K562 (cell line): ENCODE measurements at regions not wholly inside any gene's neighbourhood (a gene's known extent, or its start where the extent isn't known, plus 50 kb on each side); places are given as distances from the start of the nearest gene placed in this dataset.

Experiments
- ATAC-seq: fragments of 200-7000 bp; cut with Tn5 transposase; 3 replicates; pipeline ENCODE4 v1.9.1; 2020; ENCODE audit warnings: moderate library complexity
- BruUV-seq: library from RNA; stranded (reverse); fragments of 400-500 nt; replicated peaks from 2 replicates; lab custom pipeline; 2021; lab: Mats Ljungman, UMichigan
- CTCF ChIA-PET: fragments of 300-600 bp; formaldehyde crosslinking; extraction: SDS; loops from one replicate; lab custom pipeline; 2021; ENCODE audit warnings: low intra/inter-chr PET ratio; lab: Yijun Ruan, JAX
- POLR2A ChIA-PET: fragments of 300-600, 350-650 bp; sonication (Branson Sonifier 250); formaldehyde crosslinking; extraction: SDS; loops from one replicate; lab custom pipeline; 2021; ENCODE audit warnings: antibody characterized with exemption, inconsistent platforms; lab: Yijun Ruan, JAX
- DNase-seq, 4 experiments: peaks; one replicate each; pipeline versions ENCODE4 v3.0.0 to v3.0.0-alpha.2; 2011 to 2018; ENCODE audit warnings: low spot score in 3 of 4, mixed read lengths in 3 of 4; ENCODE audit errors: extremely low read depth in 1 of 4
- FAIRE-seq: peaks from 2 replicates; lab custom pipeline; 2011; peaks lifted over from hg19 to GRCh38; lab: Jason Lieb, UNC
- H2AFZ ChIP-seq: 2 replicates; pipeline ENCODE4 v1.6.0; 2011; ENCODE audit warnings: low read depth, low read length, control low read depth, inconsistent platforms
- H3K27ac ChIP-seq: fragments of 200-600 bp; 3 replicates; pipeline ENCODE4 v1.8.0; 2011; ENCODE audit warnings: low read depth, mild to moderate bottlenecking, control low read depth, inconsistent platforms, low read length, moderate library complexity, mixed read lengths; ENCODE audit errors: extremely low read depth
- H3K27me3 ChIP-seq, 2 experiments: fragments of 300-600 bp in 1 of 2; 2 replicates in 1 of 2; 3 replicates in 1 of 2; pipeline versions ENCODE4 v1.6.0 to v1.8.0; 2011; ENCODE audit warnings: inconsistent platforms in 2 of 2, low read length in 2 of 2, mild to moderate bottlenecking in 1 of 2, mixed read lengths in 1 of 2, moderate library complexity in 1 of 2; ENCODE audit not compliant: control insufficient read depth in 2 of 2, insufficient read depth in 2 of 2
- H3K36me3 ChIP-seq: fragments of 300-600 bp; 3 replicates; pipeline ENCODE4 v1.8.0; 2011; ENCODE audit warnings: mild to moderate bottlenecking, low read length, inconsistent platforms; ENCODE audit not compliant: control insufficient read depth, insufficient read depth
- H3K4me1 ChIP-seq, 2 experiments: fragments of 200-600 bp in 1 of 2; replicated peaks in 1 of 2; 2 replicates in 1 of 2; 3 replicates in 1 of 2; pipeline versions ENCODE4 v1.5.1 to v1.8.0; 2011; ENCODE audit warnings: inconsistent platforms in 2 of 2, low read length in 2 of 2, mild to moderate bottlenecking in 1 of 2, mixed read lengths in 1 of 2, moderate library complexity in 1 of 2; ENCODE audit not compliant: control insufficient read depth in 2 of 2, insufficient read depth in 2 of 2
- H3K4me2 ChIP-seq: 2 replicates; pipeline ENCODE4 v1.6.1; 2011; ENCODE audit warnings: low read length, control low read depth, inconsistent platforms, mixed read lengths; ENCODE audit not compliant: insufficient read depth
- H3K4me3 ChIP-seq: fragments of 200-600 bp; sonication (generic), shearing (Covaris generic); 2 replicates; pipeline ENCODE4 v1.5.1; 2016; ENCODE audit warnings: control low read depth, inconsistent platforms
- H3K79me2 ChIP-seq: fragments of 200-600 bp; 3 replicates; pipeline ENCODE4 v1.8.0; 2011; ENCODE audit warnings: low read length, inconsistent platforms; ENCODE audit not compliant: control insufficient read depth, insufficient read depth
- H3K9ac ChIP-seq, 2 experiments: 2 replicates each; pipeline versions ENCODE4 v1.6.0 to v1.6.1; 2011; ENCODE audit warnings: low read depth in 2 of 2, low read length in 2 of 2, control low read depth in 1 of 2, inconsistent platforms in 1 of 2, mild to moderate bottlenecking in 1 of 2, mixed read lengths in 1 of 2; ENCODE audit not compliant: insufficient read depth in 1 of 2
- H3K9me1 ChIP-seq: one replicate; pipeline ENCODE4 v1.6.0; 2011; ENCODE audit warnings: inconsistent platforms, mild to moderate bottlenecking, low read length, moderate library complexity; ENCODE audit not compliant: control insufficient read depth, insufficient read depth
- H3K9me3 ChIP-seq: replicated peaks from 2 replicates; pipeline ENCODE4 v1.5.1; 2011; ENCODE audit warnings: low read depth, low read length, inconsistent platforms; ENCODE audit not compliant: control insufficient read depth, insufficient read depth
- H4K20me1 ChIP-seq: replicated peaks from 2 replicates; pipeline ENCODE4 v1.6.1; 2011; ENCODE audit warnings: low read length, inconsistent platforms, mixed read lengths; ENCODE audit not compliant: control insufficient read depth, insufficient read depth
- CSDE1 ChIP-seq, 2 experiments: fragments of 450-650 bp; IDR thresholded peaks; 2 replicates each; pipeline ENCODE4 v1.6.1; 2016; ENCODE audit warnings: mild to moderate bottlenecking in 1 of 2
- EGR1 ChIP-seq: fragments of 450-650 bp; conservative IDR thresholded peaks from 2 replicates; pipeline ENCODE4 v1.6.1; 2017; ENCODE audit warnings: mild to moderate bottlenecking
- HIVEP1 ChIP-seq: fragments of 250-450 bp; sonication (Bioruptor Pico); IDR thresholded peaks from 2 replicates; pipeline ENCODE4 v1.4.0; 2020; ENCODE audit warnings: mild to moderate bottlenecking
- MAFF ChIP-seq: IDR thresholded peaks from 2 replicates; pipeline ENCODE4 v1.6.1; 2012; ENCODE audit warnings: low read length, improper control_type of control experiment
- MBD2 ChIP-seq: sonication (generic); IDR thresholded peaks from 2 replicates; pipeline ENCODE4 v1.6.1; 2016; ENCODE audit warnings: low read depth, borderline replicate concordance
- RBM15 ChIP-seq: fragments of 200-400 bp; formaldehyde crosslinking; IDR thresholded peaks from 2 replicates; pipeline ENCODE4 v1.6.1; 2018; ENCODE audit warnings: mild to moderate bottlenecking, low read length, moderate library complexity; ENCODE audit not compliant: insufficient read depth
- RBM39 ChIP-seq: fragments of 200-400 bp; formaldehyde crosslinking; optimal IDR thresholded peaks from 2 replicates; pipeline ENCODE3; 2018; ENCODE audit warnings: low read depth, low read length
- SMARCB1 ChIP-seq: IDR thresholded peaks from 2 replicates; pipeline ENCODE4 v1.6.1; 2011; ENCODE audit warnings: improper control_type of control experiment, low read depth; ENCODE audit not compliant: insufficient read length
- ZNF133 ChIP-seq: fragments of 250-450 bp; sonication (Bioruptor Pico); IDR thresholded peaks from 2 replicates; pipeline ENCODE4 v1.4.0; 2020; ENCODE audit warnings: mild to moderate bottlenecking
- ZNF165 ChIP-seq: fragments of 250-450 bp; sonication (Bioruptor Pico); IDR thresholded peaks from 2 replicates; pipeline ENCODE4 v1.4.0; 2020; ENCODE audit warnings: borderline replicate concordance
- ZNF274 ChIP-seq: IDR thresholded peaks from 2 replicates; pipeline ENCODE4 v1.6.1; 2011; ENCODE audit warnings: low read depth, mild to moderate bottlenecking, low read length, moderate library complexity, borderline replicate concordance
- WGBS: fragments of 100-300 bp; shearing (Covaris generic); methylation state at CpG from one replicate; pipeline ENCODE4 v1.1.6; 2016; ENCODE audit warnings: low coverage, mixed read lengths; ENCODE audit not compliant: insufficient coverage; ENCODE audit errors: missing lambda C conversion rate; 5-methylcytosine and 5-hydroxymethylcytosine counted together
- in situ Hi-C: fragments of 300-500 bp; cut with MboI; formaldehyde crosslinking; loops from 4 replicates; pipeline ENCODE4 v1.15.0; 2018; ENCODE audit warnings: inconsistent platforms, mixed read lengths
- intact Hi-C: fragments of 100-400 bp; cut with micrococcal nuclease; formaldehyde crosslinking; loops from 2 replicates; pipeline ENCODE4 v1.14.2; 2022

GRCh38 chr16:51710905-51711563 lies 560.0 kb upstream of the SALL1 start:
- Histone ChIP-seq H2AFZ (no peak overlapping the region), H3K79me2 (no peaks in the 10 kb centered on the region), H3K27me3 (no peaks in the 10 kb centered on the region), H3K9me3 (no peaks in the 10 kb centered on the region), H3K9me1 (no peaks in the 10 kb centered on the region), H3K4me3 (no peak overlapping the region), H4K20me1 (no peaks in the 10 kb centered on the region), H3K9ac (no peak overlapping the region), H3K4me1 (no peaks in the 10 kb centered on the region), H3K36me3 (no peaks in the 10 kb centered on the region), H3K27ac (no peak overlapping the region), H3K4me2 (no peak overlapping the region)
- TF ChIP-seq CSDE1 (IDR thresholded peaks at IDR 0.05) (no peak), MAFF (0 out of 2 replicates have a peak, but pooled peaks have one; percentile 22), SMARCB1 (no peak)
- DNase-seq (no peak), ATAC-seq (no peak), FAIRE-seq (no peak)
- intact Hi-C loops (no loop called here), in situ Hi-C loops (no loop called here)
- BruUV-seq = no TSS peak
- 0% methylated on average over 2 of the region's 2 CpGs for WGBS
- POLR2A ChIA-PET = no interaction called here
- CTCF ChIA-PET = no interaction called here

GRCh38 chr16:51710186-51710585 lies 559.1 kb upstream of the SALL1 start:
- CTCF ChIA-PET = no interaction called here
- no peak for FAIRE-seq
- H3K36me3 ChIP-seq = no peaks in the 10 kb centered on the region
- TF ChIP-seq ZNF165 (CRISPR knock-in tag) (no peak), RBM39 (no peak), HIVEP1 (no peak), RBM15 (no peak), ZNF133 (CRISPR knock-in tag) (no peak), MBD2 (no peak), ZNF274 (no peak), EGR1 (no peak)
- POLR2A ChIA-PET = no interaction called here
- no peaks in the 10 kb centered on the region for H3K79me2 ChIP-seq
- H4K20me1 ChIP-seq = no peaks in the 10 kb centered on the region
- H3K4me2 ChIP-seq = no peak overlapping the region
- H3K9me1 ChIP-seq = no peaks in the 10 kb centered on the region
- no peak overlapping the region for H3K9ac ChIP-seq
- in situ Hi-C loops (no loop called here), intact Hi-C loops (no loop called here)
- no peaks in the 10 kb centered on the region for H3K9me3 ChIP-seq
- H2AFZ ChIP-seq = no peak overlapping the region
- 0% methylated on average over 9 of the region's 10 CpGs for WGBS
- no TSS peak for BruUV-seq
- no peak overlapping the region for H3K4me3 ChIP-seq
- no peak for ATAC-seq
- no peak overlapping the region for H3K27ac ChIP-seq
- H3K27me3 ChIP-seq = no peaks in the 10 kb centered on the region
- no peak for DNase-seq
- H3K4me1 ChIP-seq = no peaks in the 10 kb centered on the region
